HUES64 (cell line): ENCODE measurements at regions not wholly inside any gene's neighbourhood (a gene's known extent, or its start where the extent isn't known, plus 50 kb on each side); places are given as distances from the start of the nearest gene placed in this dataset.

ENCODE experiments used
- H3K27ac ChIP-seq: 2 replicates; pipeline ENCODE4 v1.7.0; 2013; ENCODE audit warnings: low read depth, low read length, inconsistent platforms
- H3K27me3 ChIP-seq: 2 replicates; pipeline ENCODE4 v1.6.1; 2013; ENCODE audit warnings: mild to moderate bottlenecking, low read length; ENCODE audit not compliant: insufficient read depth
- H3K36me3 ChIP-seq: 2 replicates; pipeline ENCODE4 v1.6.1; 2013; ENCODE audit warnings: mild to moderate bottlenecking, low read length; ENCODE audit not compliant: insufficient read depth
- H3K4me1 ChIP-seq: 2 replicates; pipeline ENCODE4 v1.6.1; 2013; ENCODE audit warnings: mild to moderate bottlenecking, low read length, moderate library complexity; ENCODE audit not compliant: insufficient read depth
- H3K4me3 ChIP-seq: 2 replicates; pipeline ENCODE4 v1.5.1; 2013; ENCODE audit warnings: mild to moderate bottlenecking, low read length, moderate library complexity
- H3K9ac ChIP-seq: 2 replicates; pipeline ENCODE4 v1.6.1; 2013; ENCODE audit warnings: mild to moderate bottlenecking, low read depth, low read length
- H3K9me3 ChIP-seq: 2 replicates; pipeline ENCODE4 v1.6.1; 2013; ENCODE audit warnings: low read depth, low read length; ENCODE audit not compliant: insufficient read depth
- WGBS: fragments of 150-250, 120-280 bp; methylation state at CpG from one replicate; pipeline ENCODE4 v1.1.7; 2013; ENCODE audit warnings: missing lambda C conversion rate; 5-methylcytosine and 5-hydroxymethylcytosine counted together

- no peak overlapping the region for H3K27ac ChIP-seq
- no peaks in the 10 kb centered on the region for H3K9me3 ChIP-seq
- peaks cover 4% of the 10 kb centered on the region; the same call in 1 of the 2 replicates for H3K4me1 ChIP-seq
- no peak overlapping the region for H3K4me3 ChIP-seq
- H3K9ac ChIP-seq = no peak overlapping the region
- H3K27me3 ChIP-seq = no peaks in the 10 kb centered on the region
- H3K36me3 ChIP-seq = no peaks in the 10 kb centered on the region
- 93% methylated on average over 4 of the region's 4 CpGs for WGBS
Observed at GRCh38 chr14:46197856-46198255, 453.7 kb downstream of the RPL10L start.
